Lower lobe of right lung (tissue), 2 donors: ENCODE measurements at regions not wholly inside any gene's neighbourhood (a gene's known extent, or its start where the extent isn't known, plus 50 kb on each side); places are given as distances from the start of the nearest gene placed in this dataset.

Source experiments
- ATAC-seq, 2 donors: fragments of 200-7000 bp; cut with Tn5 transposase; one replicate each; pipeline ENCODE4 v1.9.1; 2020 to 2022; ENCODE audit warnings: mild to moderate bottlenecking in 2 of 2, moderate library complexity in 2 of 2
- DNase-seq: peaks from one replicate; pipeline ENCODE4 v3.0.0-alpha.2; 2020
- H3K27ac ChIP-seq: fragments of 200-600 bp; one replicate; pipeline ENCODE4 v1.8.0; 2022
- H3K27me3 ChIP-seq: fragments of 200-600 bp; one replicate; pipeline ENCODE4 v1.8.0; 2022; ENCODE audit warnings: low read depth
- H3K36me3 ChIP-seq: fragments of 200-600 bp; one replicate; pipeline ENCODE4 v1.8.0; 2022; ENCODE audit warnings: mild to moderate bottlenecking
- H3K4me1 ChIP-seq: fragments of 200-600 bp; one replicate; pipeline ENCODE4 v1.8.0; 2022
- H3K4me3 ChIP-seq: fragments of 200-600 bp; one replicate; pipeline ENCODE4 v1.8.0; 2022; ENCODE audit warnings: mild to moderate bottlenecking
- H3K9me3 ChIP-seq: fragments of 200-600 bp; one replicate; pipeline ENCODE4 v1.8.0; 2022
- intact Hi-C: fragments of 100-400 bp; cut with DNase I; formaldehyde crosslinking; loops from one replicate; pipeline ENCODE4 v1.11.0; 2022
- TF ChIP-seq, protein P1 (sequence below): fragments of 200-600 bp; IDR thresholded peaks from one replicate; pipeline ENCODE4 v1.8.0; 2022; ENCODE audit warnings: antibody characterized with exemption, mild to moderate bottlenecking
- donor health status: DM: no; HTN: yes; CAD: no; lungs with severe emphysema.

DNA sequence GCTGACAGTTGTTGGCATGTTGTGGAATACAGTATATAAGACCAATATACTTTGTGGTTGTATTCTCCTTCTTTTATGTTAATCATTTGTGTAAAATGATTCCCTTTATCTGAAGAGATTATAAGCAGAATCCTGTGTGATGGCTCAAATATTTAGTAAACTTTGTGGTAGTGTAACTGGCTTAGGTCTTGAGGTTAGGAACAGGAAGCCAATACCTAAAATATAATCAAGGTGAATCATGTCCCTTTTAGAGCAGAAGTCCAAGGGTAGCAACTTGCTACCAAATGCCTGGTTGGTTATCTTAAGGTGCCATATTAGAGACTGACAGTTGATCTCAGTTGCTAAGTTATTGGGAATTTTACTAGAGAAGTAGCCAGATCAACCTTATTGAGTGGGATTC is 398.5 kb upstream of the ADAMTS5 start:
- Histone ChIP-seq H3K27ac (no peak overlapping the region), H3K36me3 (no peaks in the 10 kb centered on the region), H3K9me3 (no peaks in the 10 kb centered on the region), H3K4me1 (peaks cover under 1% of the 10 kb centered on the region), H3K27me3 (no peaks in the 10 kb centered on the region), H3K4me3 (no peak overlapping the region)
- DNase-seq (no peak), ATAC-seq (no peak)
- intact Hi-C loops = no loop called here
- TF ChIP-seq, protein P1, sequence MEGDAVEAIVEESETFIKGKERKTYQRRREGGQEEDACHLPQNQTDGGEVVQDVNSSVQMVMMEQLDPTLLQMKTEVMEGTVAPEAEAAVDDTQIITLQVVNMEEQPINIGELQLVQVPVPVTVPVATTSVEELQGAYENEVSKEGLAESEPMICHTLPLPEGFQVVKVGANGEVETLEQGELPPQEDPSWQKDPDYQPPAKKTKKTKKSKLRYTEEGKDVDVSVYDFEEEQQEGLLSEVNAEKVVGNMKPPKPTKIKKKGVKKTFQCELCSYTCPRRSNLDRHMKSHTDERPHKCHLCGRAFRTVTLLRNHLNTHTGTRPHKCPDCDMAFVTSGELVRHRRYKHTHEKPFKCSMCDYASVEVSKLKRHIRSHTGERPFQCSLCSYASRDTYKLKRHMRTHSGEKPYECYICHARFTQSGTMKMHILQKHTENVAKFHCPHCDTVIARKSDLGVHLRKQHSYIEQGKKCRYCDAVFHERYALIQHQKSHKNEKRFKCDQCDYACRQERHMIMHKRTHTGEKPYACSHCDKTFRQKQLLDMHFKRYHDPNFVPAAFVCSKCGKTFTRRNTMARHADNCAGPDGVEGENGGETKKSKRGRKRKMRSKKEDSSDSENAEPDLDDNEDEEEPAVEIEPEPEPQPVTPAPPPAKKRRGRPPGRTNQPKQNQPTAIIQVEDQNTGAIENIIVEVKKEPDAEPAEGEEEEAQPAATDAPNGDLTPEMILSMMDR = no peak

DNA sequence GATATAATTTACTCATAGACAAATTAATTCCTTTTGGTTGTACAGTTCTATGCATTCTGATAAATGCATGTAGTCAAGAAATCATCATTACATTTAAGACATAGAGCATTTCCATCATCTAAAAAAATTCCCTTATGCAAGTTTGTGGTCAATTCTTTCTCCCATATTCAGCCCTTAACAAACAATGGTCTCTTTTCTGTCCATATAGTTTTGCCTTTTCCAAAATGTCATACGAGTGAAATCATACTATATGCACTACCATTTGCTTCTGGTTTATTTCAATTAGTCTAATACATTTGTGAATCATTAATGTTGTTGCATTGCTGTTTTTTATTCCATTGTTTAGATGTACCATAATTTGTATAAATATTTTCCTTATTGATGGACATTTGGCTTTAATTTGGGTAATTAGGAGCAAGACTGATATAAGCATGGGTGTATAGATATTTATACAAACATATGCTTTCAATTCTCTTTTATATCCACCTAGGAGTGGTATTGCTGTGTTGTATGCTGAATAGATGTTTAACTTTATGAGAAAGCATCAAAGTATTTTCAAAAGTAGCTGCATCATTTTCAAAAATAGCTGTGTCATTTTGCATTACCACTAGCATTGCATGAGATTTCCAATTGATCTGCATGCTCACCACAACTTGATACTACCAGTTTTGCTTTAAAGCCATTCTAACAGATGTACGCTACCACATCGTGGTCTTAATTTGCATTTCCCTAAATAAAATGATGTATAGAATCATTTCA is 397.0 kb upstream of the ADAMTS5 start:
- no peaks in the 10 kb centered on the region for H3K9me3 ChIP-seq
- TF ChIP-seq, protein P1 = no peak
- intact Hi-C loops = no loop called here
- no peaks in the 10 kb centered on the region for H3K36me3 ChIP-seq
- H3K27ac ChIP-seq = no peak overlapping the region
- ATAC-seq (no peak), DNase-seq (no peak)
- H3K27me3 ChIP-seq = no peaks in the 10 kb centered on the region
- no peak overlapping the region for H3K4me3 ChIP-seq
- no peaks in the 10 kb centered on the region for H3K4me1 ChIP-seq

GRCh38 chr21:27362249-27362648 is 395.4 kb upstream of the ADAMTS5 start:
- H3K27me3 ChIP-seq = no peaks in the 10 kb centered on the region
- DNase-seq (no peak), ATAC-seq (no peak)
- H3K9me3 ChIP-seq = no peaks in the 10 kb centered on the region
- H3K4me1 ChIP-seq = no peaks in the 10 kb centered on the region
- H3K4me3 ChIP-seq = no peak overlapping the region
- H3K27ac ChIP-seq = no peak overlapping the region
- H3K36me3 ChIP-seq = no peaks in the 10 kb centered on the region
- intact Hi-C loops = no loop called here
- TF ChIP-seq, protein P1 = peak; percentile 12

DNA sequence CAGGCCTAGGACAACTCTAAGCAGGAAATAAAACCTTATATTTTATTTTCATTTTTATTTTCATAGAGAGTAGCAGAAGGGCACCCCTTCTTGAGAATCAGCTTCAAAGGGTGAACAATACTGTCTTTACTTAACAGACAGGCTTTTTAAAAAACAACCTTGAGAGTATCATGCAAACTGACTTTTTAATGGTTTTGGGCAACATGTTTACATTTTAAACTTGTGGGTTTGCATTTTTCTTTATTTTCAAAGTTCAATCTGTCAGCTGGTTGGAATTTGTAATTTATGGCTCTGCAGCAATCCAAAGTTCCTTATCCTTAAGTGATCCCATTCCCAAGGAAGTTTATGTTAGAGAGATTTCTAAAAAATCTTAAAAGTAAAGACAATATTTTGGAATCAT is 392.3 kb upstream of the ADAMTS5 start:
- TF ChIP-seq, protein P1 = no peak
- H3K27me3 ChIP-seq = no peaks in the 10 kb centered on the region
- H3K4me3 ChIP-seq = no peak overlapping the region
- no peaks in the 10 kb centered on the region for H3K36me3 ChIP-seq
- H3K27ac ChIP-seq = no peak overlapping the region
- DNase-seq (no peak), ATAC-seq (no peak)
- H3K9me3 ChIP-seq = no peaks in the 10 kb centered on the region
- no peaks in the 10 kb centered on the region for H3K4me1 ChIP-seq
- intact Hi-C loops = no loop called here

DNA sequence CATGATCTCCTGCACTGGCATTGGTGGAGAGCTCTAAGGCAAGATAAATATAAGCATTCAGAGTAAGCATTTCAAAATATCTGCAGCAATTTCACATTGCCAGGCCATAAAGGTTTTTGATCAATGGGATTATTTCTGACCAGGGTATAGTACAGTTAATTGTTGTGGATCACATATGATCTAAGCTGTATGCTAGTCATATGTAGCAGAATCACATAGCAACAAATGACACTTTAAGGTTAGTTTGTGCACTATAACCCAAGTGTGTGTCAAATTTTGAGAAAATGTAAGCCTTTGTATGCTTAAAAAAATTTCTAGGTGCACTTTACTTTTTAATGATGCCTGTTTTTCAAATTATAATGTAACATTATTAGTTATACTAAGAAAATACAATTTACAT is 386.0 kb upstream of the ADAMTS5 start:
- Histone ChIP-seq H3K9me3 (no peaks in the 10 kb centered on the region), H3K27ac (no peak overlapping the region), H3K36me3 (no peaks in the 10 kb centered on the region), H3K4me3 (no peak overlapping the region), H3K27me3 (no peaks in the 10 kb centered on the region), H3K4me1 (no peaks in the 10 kb centered on the region)
- TF ChIP-seq, protein P1 = no peak
- no peak for DNase-seq
- no peak for ATAC-seq
- intact Hi-C loops = no loop called here
